OCI-LY1 (cell line): ENCODE measurements at regions not wholly inside any gene's neighbourhood (a gene's known extent, or its start where the extent isn't known, plus 50 kb on each side); places are given as distances from the start of the nearest gene placed in this dataset.

Source experiments
- CTCF ChIP-seq: fragments of 200-600 bp; sonication (generic), shearing (Covaris generic); IDR thresholded peaks from 2 replicates; pipeline ENCODE4 v1.5.1; 2017; ENCODE audit warnings: mild to moderate bottlenecking, antibody characterized with exemption, low read length, moderate library complexity, mixed read lengths
- EZH2 ChIP-seq: fragments of 200-600 bp; sonication (generic), shearing (Covaris generic); IDR thresholded peaks from 2 replicates; pipeline ENCODE4 v1.8.0; 2017; ENCODE audit warnings: borderline replicate concordance, mixed run types, mild to moderate bottlenecking, antibody characterized with exemption, low read length, moderate library complexity, mixed read lengths

DNA sequence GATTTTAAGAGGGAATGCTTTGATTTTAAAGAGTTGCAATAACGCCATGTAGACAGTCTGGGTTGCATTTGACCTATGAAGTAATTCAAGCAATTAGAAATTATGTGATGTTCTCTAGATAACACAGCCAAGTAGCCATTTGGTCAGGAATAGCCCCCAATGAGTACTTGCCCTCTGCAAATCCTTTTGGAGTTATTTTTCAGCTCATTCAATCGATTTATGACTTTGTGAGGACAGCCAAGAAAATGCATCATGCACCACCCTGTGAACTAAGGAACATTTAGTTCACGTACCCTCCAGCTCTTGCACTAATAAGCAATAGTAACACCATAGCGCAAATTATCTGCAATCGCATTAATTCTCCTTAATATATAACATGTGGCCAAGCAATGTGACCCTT lies 552.6 kb upstream of the INTU start:
- TF ChIP-seq CTCF: no peak
- TF ChIP-seq EZH2: no peak
